Gastroesophageal sphincter (tissue), 4 donors: ENCODE measurements at regions not wholly inside any gene's neighbourhood (a gene's known extent, or its start where the extent isn't known, plus 50 kb on each side); places are given as distances from the start of the nearest gene placed in this dataset.

Source experiments
- ATAC-seq: fragments of 150-250 bp; one replicate; pipeline ENCODE4 v1.9.1; 2016; ENCODE audit warnings: mild to moderate bottlenecking, moderate library complexity
- H3K27ac ChIP-seq, 4 donors: fragments of 200-600 bp; sonication (generic) in 3 of 4; 1 replicate in 3 of 4; 2 replicates in 1 of 4; pipeline ENCODE4 v1.5.1; 2016 to 2019
- H3K27me3 ChIP-seq: fragments of 200-600 bp; sonication (generic); one replicate; pipeline ENCODE4 v1.5.1; 2019
- H3K36me3 ChIP-seq, 2 donors: fragments of 200-600 bp; sonication (generic); one replicate each; pipeline ENCODE4 v1.5.1; 2019; ENCODE audit warnings: control low read depth in 1 of 2
- H3K4me1 ChIP-seq, 3 donors: fragments of 200-600 bp; sonication (generic); 1 replicate in 2 of 3; 2 replicates in 1 of 3; pipeline ENCODE4 v1.5.1; 2016 to 2019; ENCODE audit warnings: control low read depth in 2 of 3
- H3K4me3 ChIP-seq, 2 donors: fragments of 200-600 bp; sonication (generic); one replicate each; pipeline ENCODE4 v1.5.1; 2019; ENCODE audit warnings: mild to moderate bottlenecking in 1 of 2, moderate library complexity in 1 of 2
- H3K9me3 ChIP-seq, 3 donors: fragments of 200-600 bp; sonication (generic); one replicate each; pipeline ENCODE4 v1.5.1; 2017 to 2019; ENCODE audit warnings: control low read depth in 2 of 3
- EP300 ChIP-seq: sonication (generic); formaldehyde crosslinking; IDR thresholded peaks from one replicate; pipeline ENCODE4 v1.6.1; 2017; ENCODE audit warnings: antibody characterized with exemption, mild to moderate bottlenecking
- POLR2A ChIP-seq, 2 donors: fragments of 450-650 bp; IDR thresholded peaks; one replicate each; pipeline ENCODE4 v1.6.1; 2017; ENCODE audit warnings: antibody characterized with exemption in 2 of 2, mild to moderate bottlenecking in 2 of 2, moderate library complexity in 1 of 2
- POLR2AphosphoS5 ChIP-seq: sonication (generic); formaldehyde crosslinking; IDR thresholded peaks from one replicate; pipeline ENCODE4 v1.6.1; 2017; ENCODE audit warnings: antibody characterized with exemption
- WGBS, 2 donors: methylation state at CpG; one replicate each; pipeline ENCODE4 v1.1.5; 2018; ENCODE audit warnings: low coverage in 1 of 2; 5-methylcytosine and 5-hydroxymethylcytosine counted together
- TF ChIP-seq, protein P1 (sequence below), 4 experiments: fragments of 200-600 bp in 2 of 4; fragments of 450-650 bp in 2 of 4; sonication (generic) in 1 of 4; IDR thresholded peaks; one replicate each; pipeline ENCODE4 v1.5.1; 2017 to 2019; ENCODE audit warnings: antibody characterized with exemption in 4 of 4, mild to moderate bottlenecking in 2 of 4, moderate library complexity in 2 of 4

DNA sequence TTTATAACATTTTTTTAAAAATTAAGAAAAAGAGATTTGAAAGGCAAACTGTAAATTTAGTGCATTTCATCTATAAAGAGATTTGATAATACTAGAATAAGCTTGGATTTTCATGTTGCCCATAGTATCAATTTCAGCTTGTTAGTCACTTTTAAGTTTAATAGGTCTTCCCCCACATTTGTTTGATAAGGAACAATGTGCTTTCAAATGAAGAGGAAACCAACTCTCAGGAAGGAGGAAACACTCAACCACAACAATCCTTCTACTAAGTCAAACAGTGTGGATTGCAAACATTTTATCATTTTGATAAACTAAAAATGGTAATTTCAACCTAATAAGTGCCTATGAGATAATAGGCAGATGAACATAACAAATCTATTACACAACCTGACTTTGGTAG is 397.1 kb upstream of the CDH20 start:
- ATAC-seq, result no peak
- Histone ChIP-seq H3K4me3 (no peak overlapping the region), H3K27ac (no peak overlapping the region), H3K36me3 (no peaks in the 10 kb centered on the region), H3K9me3 (no peaks in the 10 kb centered on the region), H3K4me1 (peaks cover 0 to 7% (median 0%) of the 10 kb centered on the region in 3 donors), H3K27me3 (no peaks in the 10 kb centered on the region)
- TF ChIP-seq POLR2A (IDR thresholded peaks at IDR 0.05) (no peak), POLR2AphosphoS5 (no peak), EP300 (no peak)
- TF ChIP-seq, protein P1, sequence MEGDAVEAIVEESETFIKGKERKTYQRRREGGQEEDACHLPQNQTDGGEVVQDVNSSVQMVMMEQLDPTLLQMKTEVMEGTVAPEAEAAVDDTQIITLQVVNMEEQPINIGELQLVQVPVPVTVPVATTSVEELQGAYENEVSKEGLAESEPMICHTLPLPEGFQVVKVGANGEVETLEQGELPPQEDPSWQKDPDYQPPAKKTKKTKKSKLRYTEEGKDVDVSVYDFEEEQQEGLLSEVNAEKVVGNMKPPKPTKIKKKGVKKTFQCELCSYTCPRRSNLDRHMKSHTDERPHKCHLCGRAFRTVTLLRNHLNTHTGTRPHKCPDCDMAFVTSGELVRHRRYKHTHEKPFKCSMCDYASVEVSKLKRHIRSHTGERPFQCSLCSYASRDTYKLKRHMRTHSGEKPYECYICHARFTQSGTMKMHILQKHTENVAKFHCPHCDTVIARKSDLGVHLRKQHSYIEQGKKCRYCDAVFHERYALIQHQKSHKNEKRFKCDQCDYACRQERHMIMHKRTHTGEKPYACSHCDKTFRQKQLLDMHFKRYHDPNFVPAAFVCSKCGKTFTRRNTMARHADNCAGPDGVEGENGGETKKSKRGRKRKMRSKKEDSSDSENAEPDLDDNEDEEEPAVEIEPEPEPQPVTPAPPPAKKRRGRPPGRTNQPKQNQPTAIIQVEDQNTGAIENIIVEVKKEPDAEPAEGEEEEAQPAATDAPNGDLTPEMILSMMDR (IDR thresholded peaks at IDR 0.05), result no peak

DNA sequence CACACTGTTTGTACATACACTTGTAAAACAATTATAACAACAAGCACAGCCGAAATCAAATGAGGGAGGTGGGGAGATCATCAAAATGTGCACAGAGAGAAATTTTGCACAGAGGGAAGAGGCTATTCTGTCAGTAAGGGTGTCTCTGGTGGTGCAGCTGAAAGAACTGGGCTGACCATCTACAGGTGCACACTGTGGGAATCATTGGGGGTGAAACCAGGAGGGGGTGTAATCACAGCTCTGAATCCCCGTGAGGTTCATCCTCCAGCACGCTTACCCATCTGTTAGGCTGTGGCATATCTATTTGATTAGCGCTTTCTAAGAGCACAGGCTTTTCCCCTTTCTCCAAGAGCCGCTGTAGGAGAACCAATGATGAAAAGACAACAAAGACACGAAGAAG is 389.9 kb upstream of the CDH20 start:
- 84 to 85% methylated on average over 6 of the region's 6 CpGs for WGBS, 2 donors
- H3K4me3 ChIP-seq, result no peak overlapping the region
- no peaks in the 10 kb centered on the region for H3K36me3 ChIP-seq
- no peak overlapping the region for H3K27ac ChIP-seq
- no peaks in the 10 kb centered on the region for H3K4me1 ChIP-seq
- no peaks in the 10 kb centered on the region for H3K27me3 ChIP-seq
- TF ChIP-seq POLR2AphosphoS5 (no peak), POLR2A (IDR thresholded peaks at IDR 0.05) (no peak), EP300 (no peak)
- TF ChIP-seq, protein P1 (IDR thresholded peaks at IDR 0.05), result no peak
- no peak for ATAC-seq
- no peaks in the 10 kb centered on the region for H3K9me3 ChIP-seq

DNA sequence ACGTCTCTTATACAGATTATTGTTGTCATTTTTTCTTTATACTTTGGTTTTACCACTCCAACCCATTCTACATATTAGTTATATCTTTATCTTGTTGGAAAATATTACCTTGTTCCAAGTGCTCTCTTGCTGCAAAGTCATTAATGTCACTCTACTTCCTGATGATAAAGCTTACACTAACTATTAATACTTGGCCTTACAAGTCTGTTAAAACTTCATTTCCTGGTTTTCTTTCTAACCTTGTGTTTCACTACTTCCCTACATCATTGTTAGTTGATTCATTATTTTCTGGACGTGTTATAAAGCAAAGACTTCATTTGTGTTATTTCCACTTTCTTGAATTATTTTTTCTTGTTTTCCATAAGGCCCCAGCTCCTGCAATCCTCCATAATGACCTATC is 382.6 kb upstream of the CDH20 start:
- no peaks in the 10 kb centered on the region for H3K4me1 ChIP-seq
- H3K27me3 ChIP-seq, result no peaks in the 10 kb centered on the region
- H3K27ac ChIP-seq, result no peak overlapping the region
- WGBS, 2 donors, result 29 to 77% methylated on average over 2 of the region's 2 CpGs
- no peaks in the 10 kb centered on the region for H3K9me3 ChIP-seq
- no peaks in the 10 kb centered on the region for H3K36me3 ChIP-seq
- TF ChIP-seq POLR2A (IDR thresholded peaks at IDR 0.05) (no peak), POLR2AphosphoS5 (no peak), EP300 (no peak)
- TF ChIP-seq, protein P1 (IDR thresholded peaks at IDR 0.05), result no peak
- no peak for ATAC-seq
- no peak overlapping the region for H3K4me3 ChIP-seq

DNA sequence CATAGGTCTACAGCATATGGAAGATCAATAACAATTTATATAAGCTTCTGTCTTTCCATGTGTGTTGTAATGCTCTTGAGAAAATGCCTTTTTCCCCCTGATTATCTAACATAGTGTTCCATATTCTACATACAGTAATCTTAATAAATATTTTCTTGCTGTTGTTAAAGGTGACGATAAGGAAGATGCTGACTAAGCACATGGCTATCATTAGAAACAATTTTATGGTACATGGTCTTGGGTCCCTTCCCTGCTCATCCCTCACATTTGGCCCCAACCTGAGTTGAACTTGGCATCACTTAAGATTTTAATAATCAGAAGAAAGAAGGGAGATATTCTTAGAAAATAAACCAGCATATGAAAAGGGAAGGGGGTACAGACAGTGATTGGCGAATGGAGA is 382.1 kb upstream of the CDH20 start:
- 78 to 97% methylated on average over 2 of the region's 2 CpGs for WGBS, 2 donors
- ATAC-seq, result no peak

DNA sequence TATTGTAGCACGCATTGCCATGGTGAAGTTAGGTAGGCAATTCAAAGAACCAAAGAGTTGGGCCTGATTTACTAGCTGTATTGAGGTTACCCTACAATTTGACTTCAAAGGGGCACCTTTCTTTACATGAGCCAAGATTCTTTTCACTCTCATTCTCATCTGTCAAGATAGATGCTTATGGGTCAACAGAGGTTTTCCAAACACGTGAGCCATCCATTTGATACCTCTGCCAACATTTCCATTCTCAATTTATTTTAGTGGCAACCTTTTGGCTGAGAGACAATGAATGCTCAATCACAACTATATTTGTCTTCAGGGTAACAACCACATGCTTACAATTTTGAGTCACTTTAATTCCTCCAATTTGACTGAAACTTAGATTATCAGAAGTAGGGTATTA is 370.6 kb upstream of the CDH20 start:
- no peak overlapping the region for H3K4me3 ChIP-seq
- H3K4me1 ChIP-seq, result no peaks in the 10 kb centered on the region
- no peak overlapping the region for H3K27ac ChIP-seq
- H3K27me3 ChIP-seq, result no peaks in the 10 kb centered on the region
- WGBS, 2 donors, result 57 to 58% methylated on average over 2 of the region's 2 CpGs
- no peaks in the 10 kb centered on the region for H3K9me3 ChIP-seq
- no peaks in the 10 kb centered on the region for H3K36me3 ChIP-seq
- ATAC-seq, result no peak
- no peak for TF ChIP-seq POLR2AphosphoS5
- TF ChIP-seq, protein P1 (IDR thresholded peaks at IDR 0.05), result no peak
- no peak for TF ChIP-seq EP300
- TF ChIP-seq POLR2A (IDR thresholded peaks at IDR 0.05), result no peak

More for the DNA sequence above, 382.1 kb upstream of the CDH20 start:
- no peak overlapping the region for H3K4me3 ChIP-seq
- no peaks in the 10 kb centered on the region for H3K36me3 ChIP-seq
- no peaks in the 10 kb centered on the region for H3K4me1 ChIP-seq
- no peak for TF ChIP-seq POLR2A (IDR thresholded peaks at IDR 0.05)
- no peaks in the 10 kb centered on the region for H3K9me3 ChIP-seq
- no peaks in the 10 kb centered on the region for H3K27me3 ChIP-seq
- H3K27ac ChIP-seq, result no peak overlapping the region

DNA sequence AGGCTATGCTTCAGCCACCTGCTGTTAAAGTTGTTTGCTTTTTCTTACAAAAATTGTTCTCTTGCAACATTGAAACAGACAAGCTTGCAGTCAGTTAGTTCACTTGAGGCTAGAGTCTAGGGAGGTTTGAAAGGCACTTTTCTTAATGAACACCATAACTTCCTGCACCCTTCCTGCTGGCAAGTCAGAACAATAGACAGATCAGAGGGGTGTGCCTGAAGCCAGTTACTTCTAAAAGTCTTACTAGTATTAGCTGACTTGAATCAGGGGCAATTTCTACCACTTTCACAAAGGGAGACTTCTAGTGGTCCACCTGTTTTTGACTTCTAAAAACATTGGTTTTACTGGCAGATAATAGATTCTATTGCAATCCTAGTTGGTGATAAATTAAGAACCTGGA is 367.4 kb upstream of the CDH20 start:
- no peak for ATAC-seq
- H3K36me3 ChIP-seq, result no peaks in the 10 kb centered on the region
- no peaks in the 10 kb centered on the region for H3K4me1 ChIP-seq
- no peaks in the 10 kb centered on the region for H3K9me3 ChIP-seq
- TF ChIP-seq EP300 (no peak), POLR2AphosphoS5 (no peak), POLR2A (IDR thresholded peaks at IDR 0.05) (no peak)
- TF ChIP-seq, protein P1 (IDR thresholded peaks at IDR 0.05), result no peak
- H3K4me3 ChIP-seq, result no peak overlapping the region
- H3K27me3 ChIP-seq, result no peaks in the 10 kb centered on the region
- no peak overlapping the region for H3K27ac ChIP-seq
